OCI-LY1 (cell line): ENCODE measurements at regions not wholly inside any gene's neighbourhood (a gene's known extent, or its start where the extent isn't known, plus 50 kb on each side); places are given as distances from the start of the nearest gene placed in this dataset.

Experiments used
- CTCF ChIP-seq: fragments of 200-600 bp; sonication (generic), shearing (Covaris generic); IDR thresholded peaks from 2 replicates; pipeline ENCODE4 v1.5.1; 2017; ENCODE audit warnings: mild to moderate bottlenecking, antibody characterized with exemption, low read length, moderate library complexity, mixed read lengths
- EZH2 ChIP-seq: fragments of 200-600 bp; sonication (generic), shearing (Covaris generic); IDR thresholded peaks from 2 replicates; pipeline ENCODE4 v1.8.0; 2017; ENCODE audit warnings: borderline replicate concordance, mixed run types, mild to moderate bottlenecking, antibody characterized with exemption, low read length, moderate library complexity, mixed read lengths

GRCh38 chr3:24614359-24614758, 119.7 kb upstream of the THRB start:
- no peak for TF ChIP-seq EZH2
- no peak for TF ChIP-seq CTCF
